Body of pancreas (tissue), 4 donors: ENCODE measurements at regions not wholly inside any gene's neighbourhood (a gene's known extent, or its start where the extent isn't known, plus 50 kb on each side); places are given as distances from the start of the nearest gene placed in this dataset.

Experiments used
- POLR2A ChIP-seq, 3 donors: fragments of 450-650 bp; IDR thresholded peaks; one replicate each; pipeline ENCODE4 v1.6.1; 2016; ENCODE audit warnings: antibody characterized with exemption in 3 of 3, mild to moderate bottlenecking in 2 of 3
- TF ChIP-seq, protein P1 (sequence below), 7 experiments: fragments of 450-650 bp in 4 of 7; fragments of 200-600 bp in 3 of 7; sonication (generic) in 3 of 7; IDR thresholded peaks; one replicate each; pipeline ENCODE4 v1.5.1; 2016 to 2019; ENCODE audit warnings: antibody characterized with exemption in 7 of 7

- TF ChIP-seq POLR2A (IDR thresholded peaks at IDR 0.05), result no peak
- TF ChIP-seq, protein P1, sequence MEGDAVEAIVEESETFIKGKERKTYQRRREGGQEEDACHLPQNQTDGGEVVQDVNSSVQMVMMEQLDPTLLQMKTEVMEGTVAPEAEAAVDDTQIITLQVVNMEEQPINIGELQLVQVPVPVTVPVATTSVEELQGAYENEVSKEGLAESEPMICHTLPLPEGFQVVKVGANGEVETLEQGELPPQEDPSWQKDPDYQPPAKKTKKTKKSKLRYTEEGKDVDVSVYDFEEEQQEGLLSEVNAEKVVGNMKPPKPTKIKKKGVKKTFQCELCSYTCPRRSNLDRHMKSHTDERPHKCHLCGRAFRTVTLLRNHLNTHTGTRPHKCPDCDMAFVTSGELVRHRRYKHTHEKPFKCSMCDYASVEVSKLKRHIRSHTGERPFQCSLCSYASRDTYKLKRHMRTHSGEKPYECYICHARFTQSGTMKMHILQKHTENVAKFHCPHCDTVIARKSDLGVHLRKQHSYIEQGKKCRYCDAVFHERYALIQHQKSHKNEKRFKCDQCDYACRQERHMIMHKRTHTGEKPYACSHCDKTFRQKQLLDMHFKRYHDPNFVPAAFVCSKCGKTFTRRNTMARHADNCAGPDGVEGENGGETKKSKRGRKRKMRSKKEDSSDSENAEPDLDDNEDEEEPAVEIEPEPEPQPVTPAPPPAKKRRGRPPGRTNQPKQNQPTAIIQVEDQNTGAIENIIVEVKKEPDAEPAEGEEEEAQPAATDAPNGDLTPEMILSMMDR (IDR thresholded peaks at IDR 0.05), result no peak
Measured at GRCh38 chr11:15677181-15677580, 562.5 kb downstream of the INSC start.
